ENCODE measurements at regions not wholly inside any gene's neighbourhood (a gene's known extent, or its start where the extent isn't known, plus 50 kb on each side); places are given as distances from the start of the nearest gene placed in this dataset.

DNA sequence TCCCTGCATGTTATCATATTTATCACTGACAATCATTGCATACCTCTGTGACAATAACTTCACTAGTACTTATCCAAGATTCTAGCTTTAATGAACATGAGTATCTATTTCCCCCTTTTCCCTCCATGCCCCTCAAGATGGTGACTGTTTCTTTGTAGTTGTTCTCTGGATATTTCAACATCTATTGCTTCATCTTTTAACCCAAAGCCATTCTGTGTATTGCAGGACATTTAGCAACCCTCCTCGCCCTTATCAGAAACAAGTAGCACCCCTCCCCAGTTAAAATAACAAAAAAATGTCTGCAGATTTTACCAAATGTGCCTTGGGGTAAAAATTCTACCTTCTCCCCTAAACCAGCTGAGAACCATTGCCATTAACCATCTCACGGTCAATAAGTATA, 979.8 kb upstream of the MANEA start:
- Histone ChIP-seq H3K36me3 (no peaks in the 10 kb centered on the region), H3K27ac (no peak overlapping the region), H3K4me3 (no peak overlapping the region), H3K4me1 (no peaks in the 10 kb centered on the region), H3K9me3 (no peaks in the 10 kb centered on the region), H3K27me3 (no peaks in the 10 kb centered on the region)
- intact Hi-C loops (cut with DNase I): no loop called here
- ATAC-seq: no peak
- TF ChIP-seq, protein P1, sequence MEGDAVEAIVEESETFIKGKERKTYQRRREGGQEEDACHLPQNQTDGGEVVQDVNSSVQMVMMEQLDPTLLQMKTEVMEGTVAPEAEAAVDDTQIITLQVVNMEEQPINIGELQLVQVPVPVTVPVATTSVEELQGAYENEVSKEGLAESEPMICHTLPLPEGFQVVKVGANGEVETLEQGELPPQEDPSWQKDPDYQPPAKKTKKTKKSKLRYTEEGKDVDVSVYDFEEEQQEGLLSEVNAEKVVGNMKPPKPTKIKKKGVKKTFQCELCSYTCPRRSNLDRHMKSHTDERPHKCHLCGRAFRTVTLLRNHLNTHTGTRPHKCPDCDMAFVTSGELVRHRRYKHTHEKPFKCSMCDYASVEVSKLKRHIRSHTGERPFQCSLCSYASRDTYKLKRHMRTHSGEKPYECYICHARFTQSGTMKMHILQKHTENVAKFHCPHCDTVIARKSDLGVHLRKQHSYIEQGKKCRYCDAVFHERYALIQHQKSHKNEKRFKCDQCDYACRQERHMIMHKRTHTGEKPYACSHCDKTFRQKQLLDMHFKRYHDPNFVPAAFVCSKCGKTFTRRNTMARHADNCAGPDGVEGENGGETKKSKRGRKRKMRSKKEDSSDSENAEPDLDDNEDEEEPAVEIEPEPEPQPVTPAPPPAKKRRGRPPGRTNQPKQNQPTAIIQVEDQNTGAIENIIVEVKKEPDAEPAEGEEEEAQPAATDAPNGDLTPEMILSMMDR (IDR thresholded peaks at IDR 0.05): no peak
- no peak for DNase-seq

DNA sequence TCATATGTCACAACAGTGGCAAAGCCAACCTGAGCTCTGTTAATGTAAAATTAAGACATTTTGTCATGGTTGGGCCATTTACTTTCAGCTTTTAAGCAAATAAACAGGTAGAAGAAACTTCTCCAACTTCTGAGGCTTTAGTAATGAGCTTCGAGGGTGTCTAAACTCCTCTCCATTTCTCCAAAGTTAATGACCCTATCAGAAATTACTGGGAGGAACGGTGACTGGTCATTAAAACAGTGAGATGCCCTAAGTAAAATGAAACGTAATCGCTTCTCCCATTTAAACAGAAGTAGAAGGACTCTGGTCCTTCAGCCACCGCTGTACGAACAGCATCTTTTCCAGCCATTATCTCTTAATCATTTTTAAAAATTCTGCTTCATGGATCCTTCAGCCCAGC, 986.9 kb upstream of the MANEA start:
- H3K9me3 ChIP-seq: no peaks in the 10 kb centered on the region
- intact Hi-C loops (cut with DNase I): no loop called here
- ATAC-seq: no peak
- H3K36me3 ChIP-seq: no peaks in the 10 kb centered on the region
- no peak overlapping the region for H3K27ac ChIP-seq
- H3K4me1 ChIP-seq: no peaks in the 10 kb centered on the region
- TF ChIP-seq, protein P1 (IDR thresholded peaks at IDR 0.05): no peak
- H3K4me3 ChIP-seq: no peak overlapping the region
- H3K27me3 ChIP-seq: no peaks in the 10 kb centered on the region
- no peak for DNase-seq

DNA sequence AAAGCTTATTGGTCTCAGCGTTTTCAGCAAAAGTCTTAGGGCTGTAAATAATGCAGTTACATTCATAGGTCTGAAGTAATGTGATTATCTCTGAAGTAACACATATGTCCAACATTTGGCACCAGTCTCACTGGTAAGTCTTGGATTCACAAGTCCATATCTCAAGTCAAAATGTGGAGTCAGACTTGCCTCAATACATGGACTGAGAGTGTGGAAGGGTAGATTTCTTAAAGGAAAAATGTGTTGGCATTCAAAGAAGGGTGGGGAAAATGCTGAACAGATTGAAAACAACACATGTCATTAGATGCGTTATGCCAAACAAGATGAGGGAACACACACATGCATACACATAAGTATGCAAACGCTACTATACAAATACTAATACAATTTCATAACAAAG, 989.0 kb upstream of the MANEA start:
- DNase-seq (peak in 2 of 4 donors; percentile 6 to 13), ATAC-seq (no peak)
- TF ChIP-seq, protein P1 (IDR thresholded peaks at IDR 0.05): no peak
- no peaks in the 10 kb centered on the region for H3K9me3 ChIP-seq
- no peaks in the 10 kb centered on the region for H3K4me1 ChIP-seq
- H3K27ac ChIP-seq: no peak overlapping the region
- H3K27me3 ChIP-seq: no peaks in the 10 kb centered on the region
- intact Hi-C loops (cut with DNase I): no loop called here
- no peak overlapping the region for H3K4me3 ChIP-seq
- H3K36me3 ChIP-seq: no peaks in the 10 kb centered on the region

GRCh38 chr6:94584211-94584610, 993.1 kb upstream of the MANEA start:
- peak in 1 of 4 donors; percentile 11 for DNase-seq
- Histone ChIP-seq H3K36me3 (no peaks in the 10 kb centered on the region), H3K4me1 (no peaks in the 10 kb centered on the region), H3K27ac (no peak overlapping the region), H3K4me3 (no peak overlapping the region), H3K9me3 (no peaks in the 10 kb centered on the region), H3K27me3 (no peaks in the 10 kb centered on the region)
- intact Hi-C loops (cut with DNase I): no loop called here
- TF ChIP-seq, protein P1 (IDR thresholded peaks at IDR 0.05): no peak
- ATAC-seq: no peak

GRCh38 chr6:94570581-94570980, 1006.8 kb upstream of the MANEA start:
- intact Hi-C loops (cut with DNase I): no loop called here
- ATAC-seq (no peak), DNase-seq (no peak)
- Histone ChIP-seq H3K36me3 (no peaks in the 10 kb centered on the region), H3K27me3 (no peaks in the 10 kb centered on the region), H3K27ac (no peak overlapping the region), H3K4me1 (no peaks in the 10 kb centered on the region), H3K4me3 (no peak overlapping the region), H3K9me3 (no peaks in the 10 kb centered on the region)
- TF ChIP-seq, protein P1 (IDR thresholded peaks at IDR 0.05): no peak
